Activated CD8-positive, alpha-beta memory T cell treated with anti-CD3 and anti-CD28 coated beads for 1 hour (primary cell): ENCODE measurements at regions not wholly inside any gene's neighbourhood (a gene's known extent, or its start where the extent isn't known, plus 50 kb on each side); places are given as distances from the start of the nearest gene placed in this dataset.
"Not testable (repeated sequence)": the region's sequence is repeated elsewhere in the genome, so short reads cannot be mapped to it uniquely, and the experiment has no call there.

ENCODE experiments used
- DNase-seq, 2 donors: peaks; one replicate each; pipeline ENCODE4 v3.0.0-alpha.2; 2020; ENCODE audit warnings: low read depth in 1 of 2; ENCODE audit errors: extremely low read depth in 1 of 2

- DNase-seq = no peak
Measured at GRCh38 chr6:99668036-99668705, 61.5 kb downstream of the PRDM13 start.

- no peak for DNase-seq
Measured at GRCh38 chr6:99689916-99690685, 83.5 kb downstream of the PRDM13 start.

GRCh38 chr6:99702287-99702686 lies 95.7 kb downstream of the PRDM13 start:
- DNase-seq = not testable (repeated sequence)

GRCh38 chr6:99709062-99709461 lies 102.4 kb downstream of the PRDM13 start:
- no peak for DNase-seq

- no peak for DNase-seq
Measured at GRCh38 chr6:99711302-99711701, 104.7 kb downstream of the PRDM13 start.

- no peak for DNase-seq
Measured at GRCh38 chr6:99711925-99712324, 105.3 kb downstream of the PRDM13 start.

- no peak for DNase-seq
Measured at GRCh38 chr6:99712519-99712918, 105.9 kb downstream of the PRDM13 start.

- not testable (repeated sequence) for DNase-seq
Measured at GRCh38 chr6:99722043-99722442, 115.4 kb downstream of the PRDM13 start.

- not testable (repeated sequence) for DNase-seq
Measured at GRCh38 chr6:99730237-99730636, 123.6 kb downstream of the PRDM13 start.

GRCh38 chr6:99736302-99736701 lies 129.7 kb downstream of the PRDM13 start:
- no peak for DNase-seq

GRCh38 chr6:99739526-99739925 lies 132.9 kb downstream of the PRDM13 start:
- DNase-seq = no peak

- DNase-seq = no peak
Measured at GRCh38 chr6:99741092-99741491, 134.5 kb downstream of the PRDM13 start.

- no peak for DNase-seq
Measured at GRCh38 chr6:99743647-99744046, 137.0 kb downstream of the PRDM13 start.

GRCh38 chr6:99745651-99746050 lies 139.0 kb downstream of the PRDM13 start:
- DNase-seq = no peak

GRCh38 chr6:99746261-99746895 lies 139.7 kb downstream of the PRDM13 start:
- DNase-seq = peak in 1 of 2 donors; percentile 7

GRCh38 chr6:99761711-99762110 lies 155.1 kb downstream of the PRDM13 start:
- DNase-seq = no peak

- DNase-seq = no peak
Measured at GRCh38 chr6:99768166-99768565, 161.5 kb downstream of the PRDM13 start.

GRCh38 chr6:99779631-99780555 lies 173.3 kb downstream of the PRDM13 start:
- no peak for DNase-seq

GRCh38 chr6:99780556-99780885 lies 173.9 kb downstream of the PRDM13 start:
- DNase-seq = no peak

- DNase-seq = no peak
Measured at GRCh38 chr6:99789767-99790166, 183.1 kb downstream of the PRDM13 start.

- no peak for DNase-seq
Measured at GRCh38 chr6:99790679-99791078, 184.0 kb downstream of the PRDM13 start.
